BE2C (cell line): ENCODE measurements at regions not wholly inside any gene's neighbourhood (a gene's known extent, or its start where the extent isn't known, plus 50 kb on each side); places are given as distances from the start of the nearest gene placed in this dataset.

Experiments
- DNase-seq: peaks from one replicate; pipeline ENCODE4 v3.0.0-alpha.2; 2020
- H3K27me3 ChIP-seq: fragments of 250-450 bp; sonication (Bioruptor Pico); 2 replicates; pipeline ENCODE4 v1.5.1; 2020; ENCODE audit warnings: mild to moderate bottlenecking
- H3K36me3 ChIP-seq: fragments of 250-450 bp; sonication (Bioruptor Pico); 2 replicates; pipeline ENCODE4 v1.5.1; 2020; ENCODE audit warnings: mild to moderate bottlenecking
- H3K4me1 ChIP-seq: fragments of 250-450 bp; sonication (Bioruptor Pico); 2 replicates; pipeline ENCODE4 v1.5.1; 2020
- H3K4me3 ChIP-seq: 2 replicates; pipeline ENCODE4 v1.5.1; 2011; ENCODE audit warnings: low read depth, low read length
- H3K9me3 ChIP-seq: fragments of 250-450 bp; sonication (Bioruptor Pico); 2 replicates; pipeline ENCODE4 v1.5.1; 2020
- CTCF ChIP-seq: IDR thresholded peaks from 2 replicates; pipeline ENCODE4 v1.5.1; 2012; ENCODE audit warnings: mild to moderate bottlenecking, low read depth, low read length

- H3K4me3 ChIP-seq = no peak overlapping the region
- H3K4me1 ChIP-seq = no peaks in the 10 kb centered on the region
- DNase-seq = no peak
- no peaks in the 10 kb centered on the region for H3K36me3 ChIP-seq
- H3K9me3 ChIP-seq = no peaks in the 10 kb centered on the region
- no peak for TF ChIP-seq CTCF
- H3K27me3 ChIP-seq = no peaks in the 10 kb centered on the region
Observed at GRCh38 chr14:85039353-85039626, 490.7 kb upstream of the FLRT2 start.

GRCh38 chr14:85040046-85040685, 489.8 kb upstream of the FLRT2 start:
- Histone ChIP-seq H3K4me3 (no peak overlapping the region), H3K9me3 (no peaks in the 10 kb centered on the region), H3K36me3 (no peaks in the 10 kb centered on the region), H3K4me1 (no peaks in the 10 kb centered on the region), H3K27me3 (no peaks in the 10 kb centered on the region)
- no peak for TF ChIP-seq CTCF
- no peak for DNase-seq

GRCh38 chr14:85041618-85042017, 488.3 kb upstream of the FLRT2 start:
- DNase-seq = no peak
- no peak for TF ChIP-seq CTCF

GRCh38 chr14:85042301-85042700, 487.6 kb upstream of the FLRT2 start:
- no peak for TF ChIP-seq CTCF
- Histone ChIP-seq H3K9me3 (no peaks in the 10 kb centered on the region; the same call in 1 of the 2 replicates), H3K4me3 (no peak overlapping the region), H3K27me3 (no peaks in the 10 kb centered on the region), H3K36me3 (no peaks in the 10 kb centered on the region), H3K4me1 (no peaks in the 10 kb centered on the region)
- DNase-seq = no peak

More at GRCh38 chr14:85041618-85042017, 488.3 kb upstream of the FLRT2 start:
- Histone ChIP-seq H3K9me3 (no peaks in the 10 kb centered on the region; the same call in 1 of the 2 replicates), H3K27me3 (no peaks in the 10 kb centered on the region), H3K4me3 (no peak overlapping the region), H3K36me3 (no peaks in the 10 kb centered on the region), H3K4me1 (no peaks in the 10 kb centered on the region)

- H3K36me3 ChIP-seq = no peaks in the 10 kb centered on the region
- H3K4me3 ChIP-seq = no peak overlapping the region
- no peaks in the 10 kb centered on the region for H3K4me1 ChIP-seq
- no peak for TF ChIP-seq CTCF
- no peaks in the 10 kb centered on the region; the same call in 1 of the 2 replicates for H3K9me3 ChIP-seq
- H3K27me3 ChIP-seq = no peaks in the 10 kb centered on the region
- no peak for DNase-seq
Observed at GRCh38 chr14:85050180-85050579, 479.8 kb upstream of the FLRT2 start.

- Histone ChIP-seq H3K4me1 (no peaks in the 10 kb centered on the region), H3K27me3 (no peaks in the 10 kb centered on the region), H3K9me3 (no peaks in the 10 kb centered on the region), H3K36me3 (no peaks in the 10 kb centered on the region), H3K4me3 (no peak overlapping the region)
- TF ChIP-seq CTCF = no peak
- no peak for DNase-seq
Observed at GRCh38 chr14:85052646-85053045, 477.3 kb upstream of the FLRT2 start.
